GM21390 (cell line): ENCODE measurements at regions not wholly inside any gene's neighbourhood (a gene's known extent, or its start where the extent isn't known, plus 50 kb on each side); places are given as distances from the start of the nearest gene placed in this dataset.
A peak's percentile ranks its signal among the peaks of the same experiment; 100 is the strongest.

Experiments
- ATAC-seq: cut with Tn5 transposase; IDR thresholded peaks from one replicate; pipeline ENCODE4 v1.9.1; 2021; ENCODE audit not compliant: unreplicated experiment

- ATAC-seq, result no peak
These were observed 50.6 kb upstream of the IL6 start for GRCh38 chr7:22676385-22676784.

DNA sequence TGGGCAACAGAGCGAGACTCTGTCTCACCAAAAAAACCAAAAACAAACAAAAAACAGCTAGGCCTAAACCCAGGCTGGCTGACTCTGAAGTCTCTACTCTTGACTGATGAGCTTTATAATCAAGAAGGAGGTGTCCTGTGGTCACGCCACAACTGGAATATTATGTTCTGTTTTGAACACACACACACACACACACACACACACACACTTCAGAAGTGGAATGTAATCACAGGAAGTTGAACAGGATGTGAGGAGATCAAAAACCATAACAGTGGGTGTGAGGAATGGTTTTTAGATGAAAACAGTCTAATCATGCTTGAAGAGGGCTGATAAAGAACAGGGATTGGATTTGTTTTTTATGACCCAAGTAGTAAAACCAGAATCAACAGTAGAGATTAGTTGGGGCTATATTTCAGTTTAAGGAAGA, 51.1 kb upstream of the IL6 start:
- no peak for ATAC-seq

DNA sequence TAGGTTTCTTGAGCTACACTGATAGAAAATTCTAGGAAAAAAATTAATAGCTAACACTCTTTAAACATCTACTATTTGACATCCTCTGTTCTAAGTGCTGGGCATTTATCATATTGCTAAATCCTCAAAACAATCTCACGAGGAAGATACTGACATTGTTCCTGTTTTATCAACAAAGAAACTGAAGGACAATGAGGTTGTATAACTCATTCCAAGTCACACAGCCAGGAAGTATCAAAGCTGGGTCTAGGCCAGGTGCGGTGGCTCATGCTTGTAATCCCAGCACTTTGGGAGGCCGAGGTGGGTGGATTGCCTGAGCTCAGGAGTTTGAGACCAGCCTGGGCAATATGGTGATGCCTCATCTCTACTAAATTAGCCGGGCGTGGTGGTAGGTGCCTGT, 51.6 kb upstream of the IL6 start:
- ATAC-seq, result no peak

- ATAC-seq, result peak; percentile 80
These were observed 53.9 kb upstream of the IL6 start for GRCh38 chr7:22672846-22673680.

DNA sequence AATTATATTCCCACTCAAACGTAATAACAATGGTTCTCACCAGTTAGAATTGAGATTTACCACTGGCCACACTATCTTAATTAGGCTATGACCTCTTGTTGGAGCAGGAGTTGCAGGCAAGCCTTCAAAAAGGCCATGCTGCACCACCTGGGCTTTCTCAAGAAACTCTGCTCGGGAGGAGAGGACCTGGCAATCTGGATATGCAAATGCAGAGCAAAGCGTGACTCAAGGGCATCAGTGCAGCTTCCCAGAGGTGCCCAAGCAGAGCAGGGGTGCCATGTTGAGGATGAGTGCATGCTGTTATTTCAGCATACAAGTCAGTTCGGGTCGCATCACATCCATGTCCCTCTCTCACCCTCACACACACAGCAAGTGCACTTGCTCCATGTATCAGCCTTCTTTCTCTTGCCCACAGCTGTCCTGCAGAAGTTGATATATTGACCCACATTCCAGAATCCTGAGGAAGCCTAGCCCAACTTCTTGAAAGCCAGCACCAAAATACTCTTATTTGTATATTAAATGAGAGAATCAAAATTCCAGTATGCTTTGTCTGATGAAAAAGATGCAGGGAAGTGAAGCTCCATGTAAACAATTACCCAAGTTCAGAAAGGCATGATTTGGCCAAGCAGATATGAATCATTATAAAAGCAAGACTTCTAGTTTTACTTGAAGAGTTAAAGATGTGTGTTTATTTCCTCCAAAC, 55.7 kb upstream of the IL6 start:
- no peak for ATAC-seq

DNA sequence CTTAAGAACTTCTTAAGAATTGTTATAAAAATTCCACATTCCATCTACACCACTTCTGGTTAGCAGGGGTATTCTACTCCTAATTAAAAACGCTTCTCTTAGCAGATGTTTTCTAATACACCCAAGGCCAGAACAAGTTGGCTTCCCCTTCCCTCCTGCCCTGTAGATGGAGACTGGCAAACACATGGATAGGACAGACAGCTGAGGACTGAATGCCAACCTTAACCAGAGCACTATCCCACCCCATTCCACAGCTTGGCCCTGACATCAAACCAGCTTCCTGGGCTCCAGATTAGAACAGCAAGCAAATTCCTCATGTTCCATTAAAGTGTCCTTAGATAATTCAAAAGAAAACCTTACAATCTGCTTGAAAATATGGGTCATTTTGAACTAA, 56.6 kb upstream of the IL6 start:
- ATAC-seq, result no peak

DNA sequence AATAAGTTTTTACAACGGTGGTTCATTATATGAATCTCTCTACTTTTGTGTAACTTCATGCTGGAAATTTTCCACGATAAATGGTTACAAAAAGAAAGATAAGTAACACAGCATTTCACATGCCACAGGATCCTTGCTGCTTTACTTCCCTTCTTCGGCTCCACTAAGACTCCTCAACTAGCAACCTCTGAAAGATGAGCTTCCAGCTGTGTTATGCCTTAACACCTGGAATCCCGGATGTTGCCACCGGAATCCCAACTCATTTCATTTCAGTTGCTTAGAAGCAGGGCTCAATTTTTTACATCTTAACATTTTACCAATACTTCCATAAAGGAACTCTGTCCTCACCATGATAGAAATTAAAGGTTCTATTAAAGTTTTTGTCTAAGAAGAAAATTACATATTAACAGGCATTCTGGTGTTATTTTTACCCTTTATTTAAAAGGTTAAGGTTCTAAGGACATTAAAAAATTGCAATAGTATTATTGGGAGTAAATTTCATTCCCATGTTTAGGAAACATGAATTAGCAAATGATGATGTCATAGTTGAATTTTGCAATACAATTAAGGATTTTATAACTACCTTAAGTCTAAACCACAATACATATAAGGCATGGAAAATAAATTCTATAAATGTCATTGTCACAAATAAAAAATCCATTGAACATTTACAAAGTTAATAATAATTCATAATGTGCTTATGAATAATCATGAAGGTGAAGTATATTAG, 57.1 kb upstream of the IL6 start:
- ATAC-seq, result no peak

DNA sequence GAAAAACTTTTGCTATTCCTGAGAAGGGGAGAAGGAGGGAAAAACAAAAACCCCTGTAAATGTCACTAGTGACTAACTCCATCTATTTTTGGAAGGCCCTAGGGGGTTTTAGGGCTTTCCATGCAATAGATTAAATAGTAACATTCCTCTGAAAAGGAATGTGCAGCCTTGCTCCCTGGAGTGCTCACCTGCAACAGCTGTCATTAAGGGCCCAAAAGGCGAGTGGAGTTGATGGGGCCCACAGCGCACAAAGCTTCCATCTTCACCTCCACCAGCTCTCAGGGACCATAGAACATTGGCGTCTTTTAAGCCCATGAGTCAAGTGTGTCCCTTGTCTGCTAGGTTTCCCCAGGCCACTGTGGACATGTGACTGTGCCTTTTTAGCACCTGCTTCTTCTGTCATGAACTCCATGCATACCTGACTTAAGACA, 58.0 kb upstream of the IL6 start:
- no peak for ATAC-seq

DNA sequence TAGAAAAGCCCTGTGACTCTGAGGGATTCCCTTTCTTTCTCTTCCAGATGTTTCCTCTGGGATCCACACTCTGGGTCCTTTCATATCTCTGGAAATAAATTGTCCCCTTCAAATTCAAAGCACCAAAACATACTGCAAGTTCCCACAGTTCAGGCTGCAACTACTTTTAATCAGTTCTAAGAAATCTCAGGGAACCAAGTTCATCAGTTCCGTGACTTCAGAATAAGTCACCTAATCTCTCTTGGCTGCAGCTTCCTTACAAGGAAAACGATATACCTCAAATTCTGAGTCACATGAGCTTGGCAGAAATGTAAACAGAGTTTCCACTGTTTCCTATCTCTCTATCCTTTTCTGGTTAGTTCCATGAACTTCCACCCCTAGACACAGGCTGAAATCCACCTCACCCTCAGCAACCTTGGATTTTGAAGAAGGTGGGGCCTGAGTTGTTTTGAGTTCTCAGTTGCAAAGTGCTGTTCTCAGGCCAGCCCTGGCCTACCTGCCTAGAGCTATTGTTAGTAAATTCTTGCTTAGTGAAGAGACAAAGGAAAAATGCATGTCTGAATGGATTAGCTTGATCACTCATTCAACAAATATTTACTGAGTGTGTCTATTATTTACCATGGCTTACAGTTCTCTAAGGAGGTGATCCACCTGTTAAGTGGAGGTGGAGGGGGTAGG, 59.3 kb upstream of the IL6 start:
- ATAC-seq, result no peak

DNA sequence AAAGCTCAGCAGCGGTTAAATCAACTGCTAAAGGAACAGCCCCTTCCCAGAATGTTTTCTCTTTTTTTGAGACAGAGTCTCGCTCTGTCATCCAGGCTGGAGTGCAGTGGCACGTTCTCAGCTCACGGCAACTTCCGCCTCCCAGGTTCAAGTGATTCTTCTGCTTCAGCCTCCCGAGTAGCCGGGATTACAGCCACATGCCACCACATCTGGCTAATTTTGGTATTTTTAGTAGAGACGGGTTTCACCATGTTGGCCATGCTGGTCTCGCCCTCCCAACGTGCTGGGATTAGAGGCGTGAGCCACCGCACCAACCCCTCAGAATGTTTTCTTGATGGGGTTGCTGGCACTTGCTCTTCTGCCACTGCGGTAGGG, 59.8 kb upstream of the IL6 start:
- ATAC-seq, result no peak

DNA sequence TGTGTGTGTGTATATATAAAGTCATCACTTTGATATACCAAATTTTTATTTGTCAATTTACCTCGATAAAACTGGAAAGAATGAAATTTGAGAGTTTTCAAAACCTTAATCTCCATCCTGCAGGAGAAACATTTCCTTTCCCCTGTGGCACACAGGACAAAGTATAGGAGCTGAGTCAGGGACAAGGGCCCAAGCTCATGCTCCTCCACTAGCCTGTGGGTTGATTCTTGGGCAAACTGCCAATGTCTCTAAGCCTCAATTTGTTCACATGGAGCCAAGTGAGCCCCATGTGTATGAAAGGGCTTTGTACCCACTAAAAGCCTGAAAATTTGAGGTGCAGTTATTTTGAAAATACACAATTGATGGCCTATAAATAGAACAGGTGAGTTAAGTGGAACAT, 60.3 kb upstream of the IL6 start:
- ATAC-seq, result no peak

DNA sequence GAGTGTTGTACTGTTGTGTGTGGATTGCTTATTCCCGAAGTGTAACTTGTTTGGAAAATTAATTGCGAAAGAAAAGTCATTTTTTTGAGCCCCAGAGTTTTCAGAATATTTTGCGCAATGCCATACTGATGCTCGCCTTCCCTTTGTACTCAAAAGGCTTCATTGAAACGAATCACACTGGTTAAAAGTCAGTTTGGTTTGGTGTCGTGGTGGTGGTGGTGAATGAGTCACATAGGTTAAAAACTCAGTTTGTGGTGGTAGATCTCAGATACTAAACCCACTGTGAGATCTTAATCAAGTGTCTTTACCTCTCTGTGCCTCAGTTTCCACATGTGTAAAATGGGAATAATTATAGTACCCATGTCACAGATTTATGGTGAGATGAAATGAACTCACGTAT, 61.1 kb upstream of the IL6 start:
- no peak for ATAC-seq

- no peak for ATAC-seq
These were observed 61.8 kb upstream of the IL6 start for GRCh38 chr7:22664988-22665798.

GRCh38 chr7:22663721-22664120, 63.3 kb upstream of the IL6 start:
- ATAC-seq, result no peak

DNA sequence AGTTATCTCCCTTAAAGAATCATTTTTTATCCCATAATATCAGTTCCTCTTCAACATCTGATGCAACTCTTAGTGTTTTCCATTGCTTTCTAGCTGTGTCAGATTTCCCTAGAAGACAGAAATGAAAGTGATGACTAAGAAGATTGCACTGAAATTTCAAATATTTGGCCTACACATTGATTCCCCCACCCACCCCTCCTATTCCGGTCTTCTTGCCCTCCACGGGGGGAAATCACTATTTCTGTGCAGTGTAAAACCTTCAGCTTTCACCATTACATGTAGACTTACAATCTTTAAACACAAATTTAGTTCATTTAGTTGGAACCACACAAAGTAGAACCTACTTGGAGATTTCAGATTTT, 63.7 kb upstream of the IL6 start:
- ATAC-seq, result no peak

- peak; percentile 44 for ATAC-seq
These were observed 64.2 kb upstream of the IL6 start for GRCh38 chr7:22662556-22663356.

DNA sequence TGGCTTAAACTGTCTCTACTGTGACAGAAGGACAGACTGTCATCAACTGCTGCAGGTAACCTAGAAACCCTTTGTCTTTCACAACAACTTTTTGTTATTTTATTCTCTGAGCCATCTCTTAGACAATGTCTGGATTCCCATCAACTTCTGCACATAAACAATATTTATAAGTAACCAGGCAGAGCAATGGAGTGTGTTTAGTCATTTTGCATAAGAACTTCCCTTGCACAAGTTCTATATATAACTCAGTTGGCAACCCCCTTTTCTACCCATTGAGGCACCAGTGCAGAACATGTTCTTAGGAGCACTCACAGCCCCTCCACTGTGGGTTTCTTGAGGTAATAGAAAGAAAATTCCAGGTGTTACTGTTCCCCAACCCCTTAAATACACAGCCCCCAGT, 65.0 kb upstream of the IL6 start:
- ATAC-seq, result peak; percentile 43

- no peak for ATAC-seq
These were observed 66.3 kb upstream of the IL6 start for GRCh38 chr7:22660732-22661131.

DNA sequence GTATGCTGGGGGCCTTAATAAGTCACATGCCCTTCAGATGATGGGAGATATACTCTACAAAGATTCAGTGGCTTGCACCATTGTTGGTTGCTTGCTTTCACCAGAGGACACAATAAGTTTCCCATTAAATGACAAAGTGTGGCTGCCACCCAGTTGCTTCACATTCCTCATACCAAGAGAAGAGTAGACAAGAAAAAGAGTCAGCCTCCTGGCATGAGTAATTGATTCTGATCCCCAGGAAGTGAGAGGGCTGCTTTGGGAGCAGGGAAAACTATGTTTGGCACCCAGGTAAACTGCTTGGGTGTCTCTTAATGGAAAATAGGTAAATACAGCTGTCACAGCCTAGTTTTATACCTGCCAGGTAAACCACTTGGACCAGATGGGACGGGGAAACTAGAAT, 66.7 kb upstream of the IL6 start:
- no peak for ATAC-seq

GRCh38 chr7:22659741-22660140, 67.3 kb upstream of the IL6 start:
- no peak for ATAC-seq
